GM19468 (cell line): ENCODE measurements at regions not wholly inside any gene's neighbourhood (a gene's known extent, or its start where the extent isn't known, plus 50 kb on each side); places are given as distances from the start of the nearest gene placed in this dataset.

ENCODE experiments used
- ATAC-seq: cut with Tn5 transposase; IDR thresholded peaks from one replicate; pipeline ENCODE4 v1.9.1; 2021; ENCODE audit warnings: mild to moderate bottlenecking, moderate library complexity, moderate number of reproducible peaks; ENCODE audit not compliant: unreplicated experiment; ENCODE audit errors: extremely low read depth

DNA sequence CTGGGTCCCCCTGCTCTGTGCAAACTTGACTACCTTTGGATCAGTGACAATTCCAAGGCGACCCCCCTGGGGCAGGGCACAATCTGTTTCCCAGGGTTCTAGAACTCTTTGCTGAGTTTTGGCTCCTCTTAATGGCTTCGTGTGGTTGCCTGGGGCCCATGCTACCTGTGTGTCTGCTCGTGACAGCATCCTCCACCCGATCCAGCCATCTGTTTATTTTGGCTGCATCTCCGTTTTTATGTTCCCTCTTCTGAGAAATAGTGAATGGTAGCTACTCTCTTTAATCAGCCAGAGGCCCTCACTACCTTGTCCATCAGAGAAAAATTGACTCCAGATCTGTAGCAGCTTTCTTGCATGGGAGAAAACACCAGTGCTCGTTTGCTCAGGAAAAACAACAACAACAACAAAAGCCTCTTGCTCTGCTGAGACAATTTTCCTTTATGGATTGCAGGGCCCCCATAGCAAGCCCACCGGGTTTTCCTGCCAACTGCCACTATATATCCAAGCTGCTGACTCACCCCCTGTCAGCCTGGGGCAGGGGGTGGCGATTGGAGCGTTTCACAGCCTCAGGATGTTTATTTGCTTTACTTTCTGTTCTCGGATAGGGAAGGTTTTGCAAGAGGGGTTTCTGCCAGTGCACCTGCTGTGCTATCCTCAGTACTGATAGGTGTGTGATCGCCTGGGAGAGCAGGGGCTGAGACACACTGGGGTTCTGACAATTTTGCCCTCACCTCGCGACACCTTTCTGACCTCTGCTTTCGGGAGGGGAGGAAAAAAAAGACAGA, 607.8 kb downstream of the BNC2 start:
- ATAC-seq: no peak

DNA sequence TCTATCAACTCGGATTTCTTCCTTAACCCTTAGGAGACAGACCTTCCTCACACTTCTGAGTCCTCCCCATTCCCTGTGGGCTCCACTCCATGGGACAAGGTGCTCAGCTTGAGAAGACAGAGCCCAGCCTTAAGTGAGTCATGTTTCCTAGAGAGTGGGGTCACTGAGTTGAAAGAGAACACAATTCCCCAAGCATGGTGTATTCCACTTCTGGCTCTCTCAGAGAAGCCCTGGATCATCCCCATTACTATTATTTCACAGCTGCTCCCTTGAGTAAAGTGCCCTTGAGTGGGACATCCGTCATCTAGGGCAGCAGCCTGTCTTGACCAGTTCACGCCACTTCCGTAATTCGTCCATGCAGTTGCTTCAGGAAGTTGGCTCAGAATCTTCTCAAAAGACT, 604.8 kb downstream of the BNC2 start:
- ATAC-seq: no peak

DNA sequence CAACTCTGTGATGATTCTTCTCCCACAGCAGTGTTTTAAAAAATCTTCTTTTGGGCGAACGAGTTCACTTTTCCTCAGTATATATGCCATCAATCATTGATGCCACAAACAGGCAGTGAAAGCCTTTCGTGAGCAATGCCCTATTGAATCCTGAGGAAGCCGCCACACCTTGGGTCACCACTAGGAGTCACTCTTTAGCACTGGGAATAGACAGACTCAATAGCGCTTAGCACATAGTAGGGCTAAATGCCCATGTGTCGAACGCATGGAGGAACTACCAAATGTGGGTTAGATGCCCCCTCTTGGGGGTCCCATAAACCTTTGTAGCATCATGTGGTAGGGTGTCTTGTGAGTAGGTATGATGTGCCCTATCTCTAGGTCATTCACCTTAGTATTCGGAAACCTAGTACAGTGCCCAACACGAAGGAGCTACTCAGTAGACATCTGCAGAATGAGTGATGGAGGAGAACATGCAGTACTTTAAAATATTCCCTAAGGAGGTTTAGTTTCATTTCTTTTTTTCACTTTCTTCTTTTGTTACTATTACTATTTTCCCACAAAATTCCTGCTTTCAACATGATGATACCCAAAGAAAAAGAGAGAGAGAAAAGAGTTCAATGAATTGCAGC, 603.7 kb downstream of the BNC2 start:
- ATAC-seq: no peak

DNA sequence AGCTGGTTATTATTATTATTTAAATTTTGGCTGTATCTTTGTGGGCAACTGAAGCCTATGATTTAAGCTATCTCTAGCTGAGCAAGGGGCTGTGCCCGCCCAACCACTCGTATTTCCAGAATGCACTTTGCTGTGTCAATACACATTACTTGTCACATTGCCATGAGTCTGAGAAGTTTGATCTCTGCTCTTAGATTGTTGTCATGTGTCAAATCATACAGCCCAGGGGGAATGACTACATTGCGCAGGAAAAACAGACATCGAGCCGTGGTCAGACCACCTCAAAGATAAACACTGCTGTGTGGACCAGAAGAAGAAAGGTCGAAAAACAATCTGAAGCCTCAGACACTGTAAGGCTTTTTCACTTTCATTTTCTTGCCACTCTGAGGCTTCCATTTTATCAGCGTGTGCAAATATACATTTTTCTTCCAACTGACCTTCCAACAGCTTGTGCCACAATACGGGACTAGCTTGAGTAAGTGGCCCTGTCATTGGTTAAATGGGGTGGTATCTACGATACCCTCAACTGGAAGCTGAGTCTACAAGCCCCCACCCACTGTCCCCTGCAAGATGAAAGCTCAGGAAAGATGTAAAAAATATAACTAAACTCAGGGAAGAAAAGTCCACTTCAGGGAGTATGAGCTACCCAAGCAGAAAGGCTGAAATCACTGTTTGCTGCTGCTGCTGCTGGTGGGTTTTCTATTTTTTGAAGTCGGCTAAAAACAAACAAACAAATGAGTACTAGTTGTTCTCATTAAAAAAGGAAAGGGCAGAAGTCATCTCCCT, 603.0 kb downstream of the BNC2 start:
- ATAC-seq: no peak

DNA sequence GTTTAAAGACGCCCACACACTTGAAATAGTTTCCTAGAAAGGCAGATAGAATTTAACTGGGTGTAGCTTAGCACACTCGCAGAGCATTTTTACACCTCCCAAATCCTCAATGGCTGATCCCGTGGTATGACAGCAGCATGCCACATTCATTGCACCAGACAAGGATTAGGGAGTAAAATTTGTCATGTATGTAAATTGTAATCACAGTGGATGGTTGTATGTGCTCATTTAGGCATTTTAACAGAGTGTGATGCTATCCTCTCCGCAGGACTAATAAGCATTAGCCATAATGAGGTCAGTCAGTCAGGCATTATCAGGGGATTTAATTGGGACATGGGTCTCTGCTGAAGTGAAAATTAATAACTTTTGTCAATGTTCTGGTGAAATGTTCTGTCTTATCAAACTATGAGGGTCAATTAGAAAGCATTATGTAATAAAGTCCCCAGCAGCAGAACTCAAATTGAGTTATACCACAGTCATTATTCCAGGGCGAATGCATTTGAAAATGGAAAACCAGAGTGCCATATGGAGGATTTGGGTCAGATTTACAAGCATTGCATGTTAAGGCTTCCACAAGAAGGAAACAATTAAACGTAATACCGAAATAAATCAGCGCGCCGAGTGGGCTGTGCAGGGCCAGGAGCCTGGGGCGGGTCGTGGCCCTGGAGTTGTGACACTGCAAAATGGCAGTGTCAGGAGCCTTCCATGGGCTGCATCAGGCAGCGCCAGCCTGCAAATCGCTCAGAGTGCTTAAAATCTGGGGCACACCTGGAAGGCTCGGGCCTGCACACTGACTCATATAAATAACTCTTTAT, 602.2 kb downstream of the BNC2 start:
- ATAC-seq: no peak

DNA sequence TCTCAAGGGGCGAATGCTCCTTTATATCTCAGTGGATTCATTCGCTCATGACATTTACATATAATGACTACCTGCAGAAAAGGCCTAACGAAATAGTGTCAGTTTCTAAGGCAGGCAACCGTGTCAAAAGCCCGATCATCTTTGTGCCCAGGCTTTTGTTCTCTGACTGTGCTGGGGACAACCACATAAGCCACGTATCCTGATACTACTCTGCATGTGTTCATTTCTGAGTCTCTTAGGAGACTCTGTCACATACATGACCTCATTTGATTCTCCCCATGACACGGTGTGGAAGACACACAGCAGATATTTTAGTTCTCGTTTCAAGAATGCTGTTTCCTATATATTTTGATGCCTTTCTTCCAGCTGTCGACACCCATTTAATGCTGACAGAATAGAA, 598.5 kb downstream of the BNC2 start:
- no peak for ATAC-seq

DNA sequence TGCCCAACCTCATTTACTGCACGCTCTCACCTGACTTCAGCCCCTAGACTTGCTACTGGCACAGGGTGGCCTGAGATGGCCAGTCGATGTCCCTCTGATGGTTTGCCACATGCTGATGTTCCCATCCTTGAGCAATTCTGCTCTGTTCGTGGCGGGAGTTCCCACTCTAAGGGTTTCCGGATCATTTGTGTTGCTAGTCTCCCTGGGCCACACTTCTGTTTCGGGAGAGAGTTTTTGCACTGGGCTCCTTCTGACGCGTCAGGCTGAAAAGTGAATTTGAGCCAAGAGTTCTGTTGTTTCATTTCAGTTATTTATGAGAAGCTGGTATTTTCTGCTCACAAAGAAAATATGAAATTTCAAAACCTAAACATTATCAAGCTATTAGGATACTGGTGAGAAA, 597.7 kb downstream of the BNC2 start:
- no peak for ATAC-seq

DNA sequence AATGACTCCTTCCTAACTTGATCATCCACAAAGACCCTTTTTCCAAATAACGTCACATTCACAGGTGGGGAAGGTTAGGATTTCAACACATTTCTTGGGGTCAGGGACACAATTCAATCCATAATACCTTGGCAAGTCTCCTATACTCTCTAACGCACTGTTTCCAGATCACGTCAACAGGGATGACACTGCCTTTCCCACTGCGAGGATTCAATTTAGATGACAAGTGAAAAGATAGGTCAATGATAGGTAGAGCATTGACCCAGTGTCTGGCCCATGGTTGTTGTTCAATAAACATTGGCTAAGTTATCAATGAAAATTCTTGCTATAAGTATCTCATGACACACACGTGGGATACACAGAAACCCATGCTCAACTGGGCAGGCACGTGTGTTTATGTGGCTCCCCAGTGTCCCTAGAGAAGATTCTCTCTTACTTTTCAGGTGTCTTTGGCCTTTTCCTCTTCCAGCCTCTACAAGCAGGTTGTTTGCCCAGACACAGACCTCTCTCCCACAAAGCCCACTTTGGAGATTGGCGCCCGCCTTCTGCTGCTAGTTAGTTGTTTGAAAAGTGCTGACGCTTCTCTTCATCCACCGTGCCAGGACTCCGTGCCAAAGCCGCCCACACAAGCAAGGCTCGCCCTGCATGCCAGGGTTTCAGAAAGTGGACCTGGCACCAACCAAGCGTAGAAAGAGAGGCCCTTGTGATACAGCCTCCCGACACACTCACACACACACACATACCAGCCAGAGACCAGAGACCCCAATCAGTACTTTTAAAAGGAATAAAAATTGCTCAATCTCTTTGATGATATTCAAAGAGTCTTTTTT, 594.5 kb downstream of the BNC2 start:
- ATAC-seq: no peak

DNA sequence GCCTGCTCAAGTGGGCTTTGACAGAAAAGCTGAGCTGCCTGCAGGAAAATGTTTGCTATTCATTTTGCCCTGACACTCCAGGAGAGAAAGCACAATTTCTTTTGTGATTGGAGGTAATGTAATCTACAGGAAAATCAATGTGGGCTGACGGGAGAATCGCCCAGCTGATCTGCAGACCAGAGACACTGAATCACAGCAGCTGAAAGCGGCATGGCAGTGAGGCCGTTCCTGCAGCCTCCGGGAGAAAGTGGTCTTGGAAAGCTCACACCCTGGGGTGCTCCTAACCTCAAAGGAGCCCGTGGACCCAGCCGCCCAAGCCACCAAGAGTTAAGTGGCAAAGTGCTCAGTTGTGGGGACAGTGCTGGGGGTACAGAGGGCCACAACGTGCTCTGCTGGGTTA, 593.6 kb downstream of the BNC2 start:
- ATAC-seq: no peak

DNA sequence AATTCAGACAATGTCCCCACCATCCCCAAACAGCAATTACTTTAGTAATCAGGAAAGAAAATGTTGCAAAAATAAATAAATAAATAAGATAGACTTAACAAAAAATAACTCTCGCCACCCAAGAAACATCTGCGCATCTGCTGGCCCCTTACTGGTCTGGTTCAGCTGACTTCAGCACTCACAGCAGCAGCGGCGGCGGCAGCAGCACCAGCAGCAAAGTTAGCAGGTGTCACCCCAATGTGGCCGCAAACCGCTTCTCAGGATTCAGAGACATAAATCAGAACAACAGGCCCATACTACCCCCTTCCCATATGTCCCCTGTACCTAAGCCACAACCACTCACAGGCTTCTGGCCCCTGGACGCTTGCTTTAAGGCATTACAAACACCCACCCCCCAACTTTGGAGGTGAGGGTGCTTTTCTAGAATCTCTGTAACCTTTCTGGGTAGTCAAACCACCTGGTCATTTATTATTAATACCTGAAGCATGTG, 593.0 kb downstream of the BNC2 start:
- no peak for ATAC-seq

DNA sequence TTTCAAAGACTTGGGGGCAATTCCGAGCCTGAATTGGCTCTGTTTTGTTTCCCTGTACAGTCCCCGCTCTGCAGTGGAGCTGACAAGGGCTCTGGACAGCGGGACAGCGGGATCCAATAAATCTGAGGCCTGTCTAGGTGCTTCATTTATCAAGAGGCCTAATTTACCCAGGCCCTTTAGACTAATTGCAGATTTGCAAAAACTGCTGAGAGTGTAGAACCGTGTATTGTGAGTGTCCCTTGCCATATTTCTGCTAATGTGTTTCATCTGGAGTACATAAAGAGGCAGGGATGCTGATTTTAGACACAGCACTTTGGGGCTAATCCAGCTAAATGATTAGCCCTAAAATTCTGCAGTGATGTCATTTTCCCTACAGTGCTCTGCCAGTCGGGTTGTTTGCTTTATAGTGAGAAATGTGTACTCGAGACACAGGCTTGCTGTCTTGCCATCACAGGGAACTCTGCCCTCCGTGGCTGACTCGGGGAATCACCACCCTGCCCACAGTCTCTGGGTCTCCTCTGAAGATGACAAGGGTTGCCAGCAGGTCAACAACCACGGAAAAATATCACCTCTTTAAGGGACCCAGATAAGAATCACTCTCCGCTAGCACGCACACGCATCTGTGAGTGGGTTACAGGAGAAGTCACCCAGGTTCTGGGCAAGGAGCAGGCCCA, 592.0 kb downstream of the BNC2 start:
- ATAC-seq: no peak

DNA sequence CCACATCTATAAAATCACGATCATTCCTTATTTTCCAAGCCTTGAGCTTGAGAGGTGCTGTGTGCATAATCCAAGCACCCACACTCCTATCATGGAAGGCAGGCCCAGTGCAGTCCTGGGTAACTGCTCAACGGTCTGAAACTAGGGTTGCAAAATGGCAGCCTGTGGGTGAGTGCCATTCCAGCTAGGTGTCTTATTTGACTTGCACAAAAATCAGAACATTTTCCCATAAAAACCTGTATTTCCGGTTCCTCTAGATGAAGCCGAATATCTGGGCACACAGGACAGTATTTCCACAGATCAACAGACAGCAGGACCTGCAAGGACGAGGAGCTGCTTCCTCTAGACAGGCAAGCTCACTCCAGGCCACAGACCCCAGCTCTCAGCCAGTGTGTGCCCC, 588.8 kb downstream of the BNC2 start:
- no peak for ATAC-seq

DNA sequence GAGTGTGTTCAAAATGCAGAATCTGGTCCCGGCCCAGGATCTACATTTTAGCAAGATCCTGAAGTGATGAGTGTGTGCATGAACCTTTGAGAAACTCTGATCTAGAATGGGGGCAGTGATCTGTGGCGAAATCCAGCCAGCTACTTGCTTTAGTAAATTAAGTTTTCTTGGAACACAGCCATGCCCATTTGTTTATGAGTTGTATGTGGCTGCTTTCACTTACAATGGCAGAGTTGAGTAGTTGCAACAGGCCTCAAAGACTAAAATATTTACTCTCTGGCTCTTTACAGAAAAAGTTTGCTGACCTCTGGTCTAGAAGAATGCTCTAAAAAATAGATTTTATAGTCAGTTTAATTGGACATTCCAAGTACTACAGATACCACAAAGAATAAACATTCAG, 588.3 kb downstream of the BNC2 start:
- no peak for ATAC-seq

DNA sequence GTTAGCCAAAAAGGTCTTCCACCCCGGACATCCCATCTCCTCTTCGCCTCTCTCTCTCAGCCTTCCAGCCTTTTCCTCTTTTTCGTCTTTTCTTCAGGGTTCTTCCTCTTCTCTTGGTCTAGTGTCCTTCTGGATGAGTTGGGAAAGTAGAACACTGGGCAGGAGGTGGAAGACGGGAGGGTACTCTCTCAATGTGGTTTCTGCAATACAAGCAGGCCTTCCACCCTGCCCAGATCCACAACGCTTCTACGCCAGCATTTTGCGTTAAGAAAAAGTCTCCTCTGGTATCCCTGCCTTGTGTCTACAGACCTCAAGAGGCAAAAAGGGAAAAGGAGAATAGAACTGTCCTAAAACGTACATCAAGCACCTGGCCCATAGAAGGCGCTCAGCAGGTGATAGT, 587.8 kb downstream of the BNC2 start:
- no peak for ATAC-seq

DNA sequence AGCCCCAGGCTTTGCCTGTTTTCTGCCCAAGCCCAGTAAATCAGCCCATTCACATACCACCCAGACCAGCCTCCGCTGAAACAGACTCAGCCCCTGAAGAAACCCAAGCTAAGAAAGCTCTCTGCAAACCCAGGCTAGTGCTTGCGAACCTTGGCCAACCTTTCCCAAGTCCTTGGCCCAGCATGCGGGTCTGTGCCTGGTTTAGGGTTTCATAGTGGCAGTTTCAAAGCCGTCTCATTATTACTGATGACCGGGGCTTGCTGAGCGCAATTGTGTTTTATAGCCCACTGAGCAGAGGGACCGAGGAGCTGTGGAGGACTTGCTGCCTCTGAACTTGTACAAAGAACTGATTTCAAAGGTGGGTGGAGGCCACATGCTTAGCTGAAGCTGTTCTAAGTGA, 584.3 kb downstream of the BNC2 start:
- ATAC-seq: no peak

DNA sequence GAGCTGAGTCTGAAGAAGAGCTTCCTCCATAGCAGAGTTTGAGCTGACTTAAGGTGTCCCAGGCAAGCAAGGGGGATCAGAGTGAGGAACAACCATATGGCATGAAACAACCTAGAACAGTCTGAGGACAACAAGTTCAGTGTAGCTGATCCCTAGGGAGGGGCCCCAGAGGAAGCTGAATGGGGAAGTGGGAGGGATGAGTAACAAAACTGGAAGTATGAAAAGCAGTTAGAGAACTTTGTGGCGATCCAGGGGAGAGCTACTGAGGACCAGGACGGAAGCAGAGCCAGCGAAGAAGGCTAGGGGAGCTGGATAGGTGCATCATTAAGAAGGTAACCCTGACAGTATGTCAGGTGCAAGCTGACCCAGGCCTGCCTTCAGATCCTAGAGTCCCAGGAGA, 580.8 kb downstream of the BNC2 start:
- ATAC-seq: no peak

DNA sequence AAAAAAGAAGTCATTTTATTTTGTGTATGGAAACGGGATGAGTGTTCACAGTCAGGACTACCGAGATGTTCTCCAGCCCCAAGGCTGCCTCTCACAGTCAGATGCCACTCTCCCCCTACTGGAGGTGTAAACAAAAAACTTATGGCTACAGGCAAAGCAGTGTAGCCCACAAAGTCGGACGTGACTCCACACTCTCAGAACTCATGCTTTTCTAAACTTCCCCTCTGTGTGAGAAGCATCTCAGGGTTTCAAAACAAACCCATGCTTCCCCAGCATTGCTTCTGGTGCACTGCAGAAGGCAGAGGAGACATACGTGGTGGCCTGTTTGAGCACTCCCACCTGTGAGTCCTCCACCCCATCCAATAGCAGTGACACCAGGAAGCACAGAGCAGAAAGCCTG, 580.3 kb downstream of the BNC2 start:
- ATAC-seq: no peak

DNA sequence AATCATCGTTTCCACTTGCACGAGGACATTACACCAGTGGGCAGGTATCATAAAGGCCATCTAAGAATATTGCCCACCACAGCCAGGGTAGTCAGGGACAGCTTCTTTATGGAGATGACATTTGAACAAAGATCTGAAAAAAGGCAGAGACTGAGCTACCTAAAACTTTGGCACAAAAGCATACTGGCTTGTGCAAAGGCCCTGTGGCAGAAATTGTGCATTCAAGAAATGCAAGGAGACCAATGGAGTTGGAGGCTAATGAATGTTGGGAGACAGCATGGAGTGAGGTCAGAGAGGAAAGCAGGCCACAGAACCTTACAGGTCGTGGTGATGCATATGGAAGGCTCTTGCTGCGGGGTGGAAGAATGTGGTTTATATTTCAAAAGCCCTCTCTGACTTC, 578.5 kb downstream of the BNC2 start:
- ATAC-seq: no peak

DNA sequence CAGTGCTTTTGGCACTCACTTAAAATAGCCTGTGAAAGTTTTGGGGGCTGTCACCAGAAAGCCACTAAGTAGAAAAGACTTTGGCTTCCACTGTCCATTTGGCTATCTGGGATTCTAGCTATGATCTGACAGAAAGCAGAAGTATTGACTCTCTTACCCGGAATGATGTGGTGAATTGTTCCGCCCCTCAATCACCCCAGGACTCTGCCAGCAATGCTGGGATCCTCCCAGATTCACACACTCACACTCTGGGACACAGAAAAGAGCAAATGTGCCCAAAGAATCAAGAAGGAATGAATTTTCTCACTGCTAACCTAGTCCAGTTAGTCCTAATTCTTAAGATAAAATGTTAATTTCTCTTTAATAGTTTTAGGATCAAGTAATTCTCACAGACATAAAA, 576.9 kb downstream of the BNC2 start:
- ATAC-seq: no peak
